Vagina (tissue), 2 donors: ENCODE measurements at regions not wholly inside any gene's neighbourhood (a gene's known extent, or its start where the extent isn't known, plus 50 kb on each side); places are given as distances from the start of the nearest gene placed in this dataset.

Experiments used
- DNase-seq, 2 donors: peaks; one replicate each; pipeline ENCODE4 v3.0.0-alpha.2; 2017; ENCODE audit errors: extremely low spot score in 2 of 2
- H3K27ac ChIP-seq: fragments of 200-600 bp; sonication (generic); one replicate; pipeline ENCODE4 v1.5.1; 2019
- H3K27me3 ChIP-seq: fragments of 200-600 bp; sonication (generic); one replicate; pipeline ENCODE4 v1.5.1; 2019
- H3K36me3 ChIP-seq, 2 donors: fragments of 200-600 bp; sonication (generic); one replicate each; pipeline ENCODE4 v1.5.1; 2017 to 2019
- H3K4me1 ChIP-seq: fragments of 200-600 bp; sonication (generic); one replicate; pipeline ENCODE4 v1.5.1; 2019
- H3K4me3 ChIP-seq, 2 donors: fragments of 200-600 bp; sonication (generic); 1 replicate in 1 of 2; 2 replicates in 1 of 2; pipeline ENCODE4 v1.5.1; 2016 to 2019
- H3K9me3 ChIP-seq: fragments of 200-600 bp; sonication (generic); one replicate; pipeline ENCODE4 v1.5.1; 2019
- POLR2A ChIP-seq, 2 donors: fragments of 450-650 bp; IDR thresholded peaks; one replicate each; pipeline ENCODE4 v1.6.1; 2017; ENCODE audit warnings: antibody characterized with exemption in 2 of 2, mild to moderate bottlenecking in 2 of 2, moderate library complexity in 2 of 2
- POLR2AphosphoS5 ChIP-seq, 2 donors: sonication (generic); formaldehyde crosslinking; IDR thresholded peaks; one replicate each; pipeline ENCODE4 v1.9.0; 2017; ENCODE audit warnings: antibody characterized with exemption in 2 of 2, mild to moderate bottlenecking in 2 of 2, low read depth in 1 of 2; ENCODE audit not compliant: insufficient read depth in 1 of 2
- intact Hi-C: fragments of 100-400 bp; cut with DNase I; formaldehyde crosslinking; loops from one replicate; pipeline ENCODE4 v1.15.1; 2023
- TF ChIP-seq, protein P1 (sequence below), 3 experiments: fragments of 450-650 bp in 2 of 3; fragments of 200-600 bp in 1 of 3; sonication (generic) in 1 of 3; IDR thresholded peaks; one replicate each; pipeline ENCODE4 v1.5.1; 2017 to 2019; ENCODE audit warnings: antibody characterized with exemption in 3 of 3, mild to moderate bottlenecking in 2 of 3, moderate library complexity in 2 of 3

DNA sequence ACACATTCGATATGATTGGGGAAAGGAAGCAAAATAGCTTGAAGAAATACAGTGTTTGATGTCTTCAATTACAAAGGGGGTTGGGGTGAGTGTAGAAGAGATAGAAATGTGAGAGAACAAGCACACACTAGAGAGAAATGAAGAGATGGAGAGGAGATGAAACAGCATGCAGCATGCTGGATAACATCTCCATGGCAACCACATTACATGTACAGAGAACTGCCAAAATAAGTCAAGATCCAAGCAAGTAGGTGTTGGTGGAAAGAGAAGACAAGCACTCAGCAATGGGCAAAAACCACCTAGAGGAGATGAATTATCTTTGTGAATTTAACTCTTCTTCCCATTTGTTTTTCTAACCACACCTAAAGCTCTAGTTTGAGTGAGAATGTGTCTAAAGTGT is 289.8 kb downstream of the GRIN2B start:
- Histone ChIP-seq H3K4me3 (no peak overlapping the region), H3K27ac (no peak overlapping the region), H3K9me3 (no peaks in the 10 kb centered on the region)

DNA sequence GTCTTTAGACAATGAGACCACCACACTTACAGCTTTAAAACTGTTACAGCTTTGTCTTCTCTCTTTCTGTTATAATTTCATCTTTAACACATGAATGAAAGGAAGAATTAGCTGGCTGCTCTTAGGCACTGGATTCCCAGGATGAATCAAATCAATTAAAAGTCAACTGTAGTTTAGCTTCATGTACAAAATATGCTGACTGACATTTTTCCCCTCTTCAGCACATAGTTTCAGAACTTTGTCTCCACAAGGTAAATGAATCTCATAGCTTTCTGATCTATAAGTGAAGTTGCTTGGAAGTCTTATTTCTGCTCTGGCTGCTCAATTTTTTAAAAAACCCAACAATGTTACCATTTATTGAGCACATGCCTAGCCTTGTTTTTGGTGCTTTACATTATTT is 293.8 kb downstream of the GRIN2B start:
- intact Hi-C loops = no loop called here

More for the DNA sequence above, 289.8 kb downstream of the GRIN2B start:
- DNase-seq = no peak
- no peaks in the 10 kb centered on the region for H3K4me1 ChIP-seq
- H3K36me3 ChIP-seq = no peaks in the 10 kb centered on the region
- intact Hi-C loops = no loop called here
- TF ChIP-seq POLR2AphosphoS5 (IDR thresholded peaks at IDR 0.05; ENCODE audit: insufficient read depth in 1 of 2, low read depth in 1 of 2) (no peak), POLR2A (IDR thresholded peaks at IDR 0.05) (no peak)
- TF ChIP-seq, protein P1, sequence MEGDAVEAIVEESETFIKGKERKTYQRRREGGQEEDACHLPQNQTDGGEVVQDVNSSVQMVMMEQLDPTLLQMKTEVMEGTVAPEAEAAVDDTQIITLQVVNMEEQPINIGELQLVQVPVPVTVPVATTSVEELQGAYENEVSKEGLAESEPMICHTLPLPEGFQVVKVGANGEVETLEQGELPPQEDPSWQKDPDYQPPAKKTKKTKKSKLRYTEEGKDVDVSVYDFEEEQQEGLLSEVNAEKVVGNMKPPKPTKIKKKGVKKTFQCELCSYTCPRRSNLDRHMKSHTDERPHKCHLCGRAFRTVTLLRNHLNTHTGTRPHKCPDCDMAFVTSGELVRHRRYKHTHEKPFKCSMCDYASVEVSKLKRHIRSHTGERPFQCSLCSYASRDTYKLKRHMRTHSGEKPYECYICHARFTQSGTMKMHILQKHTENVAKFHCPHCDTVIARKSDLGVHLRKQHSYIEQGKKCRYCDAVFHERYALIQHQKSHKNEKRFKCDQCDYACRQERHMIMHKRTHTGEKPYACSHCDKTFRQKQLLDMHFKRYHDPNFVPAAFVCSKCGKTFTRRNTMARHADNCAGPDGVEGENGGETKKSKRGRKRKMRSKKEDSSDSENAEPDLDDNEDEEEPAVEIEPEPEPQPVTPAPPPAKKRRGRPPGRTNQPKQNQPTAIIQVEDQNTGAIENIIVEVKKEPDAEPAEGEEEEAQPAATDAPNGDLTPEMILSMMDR (IDR thresholded peaks at IDR 0.05) = no peak
- no peaks in the 10 kb centered on the region for H3K27me3 ChIP-seq

GRCh38 chr12:13686260-13686659 is 295.1 kb downstream of the GRIN2B start:
- no peaks in the 10 kb centered on the region for H3K4me1 ChIP-seq
- DNase-seq = no peak
- H3K27ac ChIP-seq = no peak overlapping the region
- no peaks in the 10 kb centered on the region for H3K36me3 ChIP-seq
- intact Hi-C loops = no loop called here
- no peak overlapping the region for H3K4me3 ChIP-seq
- no peaks in the 10 kb centered on the region for H3K27me3 ChIP-seq
- TF ChIP-seq POLR2A (IDR thresholded peaks at IDR 0.05) (no peak), POLR2AphosphoS5 (IDR thresholded peaks at IDR 0.05; ENCODE audit: insufficient read depth in 1 of 2, low read depth in 1 of 2) (no peak)
- TF ChIP-seq, protein P1 (IDR thresholded peaks at IDR 0.05) = no peak
- no peaks in the 10 kb centered on the region for H3K9me3 ChIP-seq

More for the DNA sequence above, 293.8 kb downstream of the GRIN2B start:
- Histone ChIP-seq H3K4me3 (no peak overlapping the region), H3K36me3 (no peaks in the 10 kb centered on the region), H3K4me1 (no peaks in the 10 kb centered on the region), H3K9me3 (no peaks in the 10 kb centered on the region), H3K27me3 (no peaks in the 10 kb centered on the region), H3K27ac (no peak overlapping the region)
- no peak for DNase-seq
- TF ChIP-seq POLR2A (IDR thresholded peaks at IDR 0.05) = no peak
- TF ChIP-seq, protein P1 (IDR thresholded peaks at IDR 0.05) = no peak
- TF ChIP-seq POLR2AphosphoS5 (IDR thresholded peaks at IDR 0.05; ENCODE audit: insufficient read depth in 1 of 2, low read depth in 1 of 2) = no peak

DNA sequence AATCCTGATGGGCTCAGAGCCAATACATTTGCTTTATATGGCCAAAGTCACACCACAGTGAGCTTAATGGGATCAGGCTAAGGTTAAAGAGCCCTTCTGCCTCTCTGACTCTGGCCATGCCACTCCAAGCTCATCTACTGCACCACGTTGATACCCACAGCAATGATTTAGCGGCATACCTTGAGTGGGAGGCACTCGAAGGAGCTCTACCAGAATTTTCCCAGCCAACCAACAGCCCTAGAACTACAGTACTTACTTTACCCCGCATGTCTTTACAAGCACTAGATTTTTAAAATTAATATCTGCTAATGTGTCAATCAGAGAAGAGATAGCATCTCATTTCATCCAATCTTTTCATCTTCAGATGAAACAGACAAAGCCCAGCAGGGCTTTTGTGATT is 300.5 kb downstream of the GRIN2B start:
- TF ChIP-seq POLR2AphosphoS5 (IDR thresholded peaks at IDR 0.05; ENCODE audit: insufficient read depth in 1 of 2, low read depth in 1 of 2) = no peak
- TF ChIP-seq, protein P1 (IDR thresholded peaks at IDR 0.05) = no peak
- no peak for TF ChIP-seq POLR2A (IDR thresholded peaks at IDR 0.05)
- Histone ChIP-seq H3K27ac (no peak overlapping the region), H3K4me3 (no peak overlapping the region), H3K9me3 (no peaks in the 10 kb centered on the region), H3K4me1 (no peaks in the 10 kb centered on the region), H3K36me3 (no peaks in the 10 kb centered on the region), H3K27me3 (no peaks in the 10 kb centered on the region)
- intact Hi-C loops = no loop called here
- DNase-seq = no peak

GRCh38 chr12:13676880-13677279 is 304.5 kb downstream of the GRIN2B start:
- Histone ChIP-seq H3K9me3 (no peaks in the 10 kb centered on the region), H3K4me1 (no peaks in the 10 kb centered on the region), H3K4me3 (no peak overlapping the region), H3K36me3 (no peaks in the 10 kb centered on the region), H3K27me3 (no peaks in the 10 kb centered on the region), H3K27ac (no peak overlapping the region)
- TF ChIP-seq, protein P1 (IDR thresholded peaks at IDR 0.05) = no peak
- no peak for DNase-seq
- intact Hi-C loops = no loop called here
